ENCODE measurements at regions not wholly inside any gene's neighbourhood (a gene's known extent, or its start where the extent isn't known, plus 50 kb on each side); places are given as distances from the start of the nearest gene placed in this dataset.

GRCh38 chr3:139173372-139174108, 128.8 kb upstream of the PRR23C start:
- H3K27ac ChIP-seq (ENCODE audit: extremely low read length, insufficient read depth, low read length): no peak overlapping the region
- BruUV-seq (replicated peaks): no TSS peak
- H3K9ac ChIP-seq (ENCODE audit: insufficient read depth, low read depth, low read length): no peak overlapping the region
- H3K9me3 ChIP-seq (ENCODE audit: low read length): no peaks in the 10 kb centered on the region
- no peaks in the 10 kb centered on the region for H3K36me3 ChIP-seq (replicated peaks in 1 of 2; ENCODE audit: control insufficient read depth in 1 of 2, insufficient read depth in 2 of 2, low read length in 2 of 2)
- ChIA-PET CTCF (ENCODE audit: low intra/inter-chr PET ratio, low total read pairs) (no interaction called here), POLR2A (no interaction called here)
- H3K27me3 ChIP-seq (ENCODE audit: control insufficient read depth in 1 of 2, insufficient read depth in 2 of 2, low read length in 2 of 2): no peaks in the 10 kb centered on the region; a peak in 1 of 5 replicates
- H3K4me3 ChIP-seq (replicated peaks in 1 of 3; ENCODE audit: insufficient read depth in 1 of 3, low read depth in 2 of 3, low read length in 3 of 3): no peak overlapping the region
- FAIRE-seq (no peak), DNase-seq (ENCODE audit: low spot score) (no peak), ATAC-seq (no peak)
- TF ChIP-seq ATF3 (CRISPR knock-in tag; IDR thresholded peaks at IDR 0.05): no peak
- H3K4me1 ChIP-seq (ENCODE audit: insufficient read depth, low read length): no peaks in the 10 kb centered on the region
- in situ Hi-C loops (cut with HindIII; ENCODE audit: extremely low pct_ligation_motif_present, low pct_unique_long_range_greater_than_20kb): no loop called here
- 8% methylated on average over 9 of the region's 9 CpGs for WGBS (ENCODE audit: low lambda C conversion rate)
- intact Hi-C loops (cut with micrococcal nuclease; ENCODE audit: unreplicated experiment): no loop called here
- no peaks in the 10 kb centered on the region for H3K79me2 ChIP-seq (ENCODE audit: insufficient read depth, low read length)
- no peak overlapping the region; the same call in 1 of the 2 replicates for H3K4me2 ChIP-seq (ENCODE audit: low read depth, low read length)
- no peaks in the 10 kb centered on the region for H4K20me1 ChIP-seq (ENCODE audit: insufficient read depth, low read length)
- H2AFZ ChIP-seq (ENCODE audit: low read length): no peak overlapping the region

- Histone ChIP-seq H3K9ac (ENCODE audit: insufficient read depth, low read depth, low read length) (no peak overlapping the region), H4K20me1 (ENCODE audit: insufficient read depth, low read length) (no peaks in the 10 kb centered on the region), H3K27me3 (ENCODE audit: control insufficient read depth in 1 of 2, insufficient read depth in 2 of 2, low read length in 2 of 2) (no peaks in the 10 kb centered on the region), H3K4me1 (ENCODE audit: insufficient read depth, low read length) (no peaks in the 10 kb centered on the region), H3K79me2 (ENCODE audit: insufficient read depth, low read length) (no peaks in the 10 kb centered on the region), H3K4me3 (replicated peaks in 1 of 3; ENCODE audit: insufficient read depth in 1 of 3, low read depth in 2 of 3, low read length in 3 of 3) (no peak overlapping the region), H3K27ac (ENCODE audit: extremely low read length, insufficient read depth, low read length) (no peak overlapping the region), H3K36me3 (replicated peaks in 1 of 2; ENCODE audit: control insufficient read depth in 1 of 2, insufficient read depth in 2 of 2, low read length in 2 of 2) (no peaks in the 10 kb centered on the region), H3K4me2 (ENCODE audit: low read depth, low read length) (no peak overlapping the region), H3K9me3 (ENCODE audit: low read length) (peaks cover 4% of the 10 kb centered on the region; the same call in 1 of the 2 replicates), H2AFZ (ENCODE audit: low read length) (no peak overlapping the region)
- 90% methylated on average over 2 of the region's 2 CpGs for WGBS (ENCODE audit: low lambda C conversion rate)
- DNase-seq (ENCODE audit: low spot score) (no peak), ATAC-seq (no peak), FAIRE-seq (no peak)
- POLR2A ChIA-PET: no interaction called here
- no TSS peak for BruUV-seq (replicated peaks)
- in situ Hi-C loops (cut with HindIII; ENCODE audit: extremely low pct_ligation_motif_present, low pct_unique_long_range_greater_than_20kb): no loop called here
- no peak for TF ChIP-seq ARID3A (IDR thresholded peaks at IDR 0.05; ENCODE audit: low read depth, low read length)
- TF ChIP-seq ZNF160 (CRISPR knock-in tag; IDR thresholded peaks at IDR 0.05): 0 out of 2 replicates have a peak, but pooled peaks have one; percentile 58
- CTCF ChIA-PET (ENCODE audit: low intra/inter-chr PET ratio, low total read pairs): no interaction called here
- intact Hi-C loops (cut with micrococcal nuclease; ENCODE audit: unreplicated experiment): no loop called here
These were observed 135.8 kb upstream of the PRR23C start for GRCh38 chr3:139180489-139180888.
